HL-60 (cell line): ENCODE measurements at regions not wholly inside any gene's neighbourhood (a gene's known extent, or its start where the extent isn't known, plus 50 kb on each side); places are given as distances from the start of the nearest gene placed in this dataset.

Experiments used
- CTCF ChIP-seq: IDR thresholded peaks from one replicate; pipeline ENCODE4 v1.5.1; 2011; ENCODE audit warnings: low read length, control low read depth, inconsistent platforms; ENCODE audit not compliant: insufficient read depth
- REST ChIP-seq: IDR thresholded peaks from 2 replicates; pipeline ENCODE4 v1.6.1; 2012; ENCODE audit warnings: low read depth; ENCODE audit not compliant: insufficient replicate concordance

GRCh38 chr4:17120761-17121160 is 222.3 kb upstream of the LDB2 start:
- no peak for TF ChIP-seq CTCF
- TF ChIP-seq REST = no peak
